CD4-positive, alpha-beta T cell treated with Interleukin-6 for 4 hours (primary cell): ENCODE measurements at regions not wholly inside any gene's neighbourhood (a gene's known extent, or its start where the extent isn't known, plus 50 kb on each side); places are given as distances from the start of the nearest gene placed in this dataset.

ENCODE experiments used
- DNase-seq: peaks from one replicate; pipeline ENCODE4 v3.0.0-alpha.2; 2020; ENCODE audit warnings: mixed read lengths

DNA sequence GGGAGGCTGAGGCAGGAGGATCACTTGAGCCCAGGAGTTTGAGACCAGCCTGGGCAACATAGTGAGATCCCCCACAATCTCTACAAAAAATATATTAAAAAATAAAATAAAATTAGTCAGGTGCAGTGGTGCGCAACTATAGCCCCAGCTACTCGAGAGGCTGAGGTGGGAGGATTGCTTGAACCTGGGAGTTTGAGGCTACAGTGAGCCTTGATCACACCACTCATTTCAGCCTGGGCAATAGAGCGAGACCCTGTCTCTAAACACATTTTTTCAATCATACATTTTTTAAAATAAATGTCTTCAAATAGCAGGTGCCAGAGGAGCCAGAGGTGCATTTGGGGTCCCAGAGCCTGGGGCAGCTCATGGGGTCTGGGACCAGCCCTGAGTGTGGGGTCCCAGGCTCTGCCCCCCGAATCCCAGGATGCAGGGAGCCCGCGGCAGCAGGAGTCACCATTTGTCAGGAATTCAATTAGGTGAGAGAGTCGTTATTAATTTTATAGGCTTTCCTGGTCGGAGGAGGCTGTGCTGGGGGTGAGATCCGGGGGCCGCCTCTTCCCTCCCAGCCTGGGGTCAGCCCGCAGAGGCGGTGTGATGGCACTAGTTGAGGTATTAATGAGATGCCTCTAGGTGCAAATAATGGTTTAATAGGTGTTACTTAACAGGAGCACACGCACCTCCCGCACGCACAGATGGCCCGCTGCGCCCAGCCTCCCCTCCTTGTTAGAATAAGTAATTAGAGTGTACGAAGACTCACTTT lies 78.3 kb downstream of the MICALL2 start:
- DNase-seq = no peak

DNA sequence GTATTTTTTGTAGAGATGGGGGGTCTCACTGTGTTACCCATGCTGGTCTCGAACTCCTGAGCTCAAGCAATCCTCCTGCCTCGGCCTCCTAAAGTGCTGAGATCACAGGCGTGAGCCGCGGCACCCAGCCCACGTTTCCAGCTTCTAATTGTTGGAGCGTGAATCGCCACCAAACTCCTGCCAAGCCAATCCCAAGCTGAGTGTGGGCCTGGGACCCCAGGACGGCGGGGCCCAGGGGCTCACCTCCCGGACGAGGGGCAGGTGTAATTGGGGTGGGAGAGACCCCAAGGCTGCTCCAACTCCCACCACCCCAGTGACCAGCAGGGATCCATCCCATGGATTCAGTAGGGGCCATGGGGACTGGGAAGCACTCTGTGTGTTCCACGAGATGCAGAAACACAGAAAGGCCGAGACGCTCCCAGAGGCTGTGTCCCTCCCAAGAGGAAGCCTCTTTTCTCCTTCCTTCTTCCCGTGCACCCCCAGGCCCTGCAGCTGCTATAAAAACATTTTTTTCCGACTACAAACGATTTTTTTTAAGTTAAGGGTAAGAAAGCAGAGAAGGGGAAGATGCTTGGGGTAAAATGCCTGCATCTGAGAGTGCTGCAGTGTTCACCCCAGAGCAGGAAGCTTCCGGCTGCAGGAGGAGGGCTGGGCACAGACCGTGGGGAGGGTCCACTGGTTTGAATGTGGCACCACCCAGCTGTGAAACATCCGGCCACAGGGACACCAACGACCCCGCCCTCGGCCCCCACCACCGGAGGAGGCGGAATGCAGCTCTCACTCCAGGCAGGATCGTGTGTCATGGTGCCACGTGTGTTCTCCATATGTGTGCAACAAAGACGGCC lies 76.5 kb downstream of the MICALL2 start:
- no peak for DNase-seq

DNA sequence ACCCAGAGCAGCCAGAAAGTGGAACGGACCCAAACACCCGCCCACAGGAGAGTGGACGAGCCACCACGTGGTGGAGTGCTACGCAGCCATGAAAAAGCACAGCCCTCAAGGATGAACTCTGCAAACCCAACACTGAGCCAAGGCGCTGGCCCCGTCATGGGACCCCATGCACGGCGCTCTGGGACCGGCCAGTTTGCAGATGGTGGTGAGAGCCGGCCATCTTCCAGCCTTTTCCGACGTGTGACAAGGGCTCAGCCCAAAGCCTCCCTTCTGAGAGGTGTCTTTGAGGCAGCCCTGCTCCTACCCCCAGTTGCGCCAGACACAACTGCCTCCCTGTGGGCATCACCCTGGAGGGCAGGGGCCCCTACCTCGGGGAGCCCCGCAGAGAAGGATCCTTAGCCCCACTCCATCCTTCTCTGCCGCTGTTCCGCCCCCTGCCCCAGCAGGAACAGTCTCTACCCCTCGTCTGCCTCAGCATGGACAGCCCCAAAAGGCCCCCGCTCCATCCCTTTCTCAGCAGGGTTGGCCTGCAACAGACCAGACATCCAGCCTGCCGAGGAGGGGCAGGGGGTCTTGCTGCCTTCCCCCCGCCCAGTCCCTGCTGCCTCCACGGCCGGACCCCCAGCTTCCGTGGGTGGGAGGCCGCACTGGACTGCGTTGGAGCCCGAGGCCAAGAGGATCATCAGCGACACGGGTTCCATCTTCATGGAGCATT lies 75.7 kb downstream of the MICALL2 start:
- DNase-seq = no peak

DNA sequence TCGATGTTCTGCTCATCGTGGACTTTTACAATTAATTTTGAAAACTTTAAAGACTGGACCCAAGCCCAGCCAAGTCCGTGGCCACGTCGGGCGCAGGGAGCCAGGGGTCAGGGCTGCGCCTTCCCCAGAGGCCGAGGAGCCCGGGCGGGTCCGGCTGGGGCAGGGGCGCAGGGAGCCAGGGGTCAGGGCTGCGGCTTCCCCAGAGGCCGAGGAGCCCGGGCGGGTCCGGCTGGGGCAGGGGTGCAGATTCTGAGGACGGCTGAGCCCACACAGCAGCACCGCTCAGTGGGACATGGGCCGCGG lies 75.2 kb downstream of the MICALL2 start:
- no peak for DNase-seq
